Skeletal muscle tissue (tissue), 3 donors: ENCODE measurements at regions not wholly inside any gene's neighbourhood (a gene's known extent, or its start where the extent isn't known, plus 50 kb on each side); places are given as distances from the start of the nearest gene placed in this dataset.

ENCODE experiments used
- H3K27ac ChIP-seq: one replicate; pipeline ENCODE4 v1.7.0; 2013; ENCODE audit warnings: mild to moderate bottlenecking, low read depth, low read length, inconsistent platforms
- H3K27me3 ChIP-seq, 3 donors: one replicate each; pipeline ENCODE4 v1.7.0; 2013; ENCODE audit warnings: low read length in 3 of 3; ENCODE audit not compliant: control insufficient read depth in 3 of 3, insufficient read depth in 3 of 3
- H3K36me3 ChIP-seq, 3 donors: one replicate each; pipeline ENCODE4 v1.7.0; 2013; ENCODE audit warnings: low read length in 3 of 3; ENCODE audit not compliant: control insufficient read depth in 3 of 3, insufficient read depth in 3 of 3
- H3K4me1 ChIP-seq, 3 donors: one replicate each; pipeline ENCODE4 v1.7.0; 2013; ENCODE audit warnings: low read length in 3 of 3, mild to moderate bottlenecking in 3 of 3; ENCODE audit not compliant: control insufficient read depth in 3 of 3, insufficient read depth in 3 of 3
- H3K4me3 ChIP-seq, 3 donors: one replicate each; pipeline ENCODE4 v1.7.0; 2013; ENCODE audit warnings: low read length in 3 of 3
- H3K9ac ChIP-seq, 3 donors: one replicate each; pipeline ENCODE4 v1.7.0; 2013; ENCODE audit warnings: low read length in 3 of 3, mild to moderate bottlenecking in 3 of 3, moderate library complexity in 2 of 3, low read depth in 1 of 3
- H3K9me3 ChIP-seq, 3 donors: one replicate each; pipeline ENCODE4 v1.7.0; 2013; ENCODE audit warnings: low read length in 3 of 3; ENCODE audit not compliant: control insufficient read depth in 3 of 3
- donor health status: Osteomylitis.

- Histone ChIP-seq H3K4me3 (no peak overlapping the region), H3K4me1 (no peaks in the 10 kb centered on the region), H3K27ac (no peak overlapping the region), H3K27me3 (no peaks in the 10 kb centered on the region), H3K9ac (no peak overlapping the region), H3K9me3 (no peaks in the 10 kb centered on the region), H3K36me3 (no peaks in the 10 kb centered on the region)
Observed at GRCh38 chr4:189769131-189769530, 171.5 kb upstream of the FRG1 start.

- H3K4me1 ChIP-seq = no peaks in the 10 kb centered on the region
- no peaks in the 10 kb centered on the region for H3K27me3 ChIP-seq
- H3K9ac ChIP-seq = no peak overlapping the region
- no peak overlapping the region for H3K4me3 ChIP-seq
- H3K36me3 ChIP-seq = no peaks in the 10 kb centered on the region
- no peak overlapping the region for H3K27ac ChIP-seq
- no peaks in the 10 kb centered on the region for H3K9me3 ChIP-seq
Observed at GRCh38 chr4:189771696-189772361, 168.8 kb upstream of the FRG1 start.

GRCh38 chr4:189773909-189774308 is 166.8 kb upstream of the FRG1 start:
- Histone ChIP-seq H3K27ac (no peak overlapping the region), H3K9ac (no peak overlapping the region), H3K4me3 (no peak overlapping the region), H3K27me3 (no peaks in the 10 kb centered on the region), H3K9me3 (no peaks in the 10 kb centered on the region), H3K36me3 (no peaks in the 10 kb centered on the region), H3K4me1 (no peaks in the 10 kb centered on the region)

- Histone ChIP-seq H3K9me3 (no peaks in the 10 kb centered on the region), H3K27ac (no peak overlapping the region), H3K4me1 (no peaks in the 10 kb centered on the region), H3K27me3 (no peaks in the 10 kb centered on the region), H3K9ac (no peak overlapping the region), H3K36me3 (no peaks in the 10 kb centered on the region), H3K4me3 (no peak overlapping the region)
Observed at GRCh38 chr4:189779281-189779980, 161.2 kb upstream of the FRG1 start.

- no peak overlapping the region for H3K27ac ChIP-seq
- H3K9me3 ChIP-seq = no peaks in the 10 kb centered on the region
- no peak overlapping the region for H3K9ac ChIP-seq
- H3K4me3 ChIP-seq = no peak overlapping the region
- no peaks in the 10 kb centered on the region for H3K4me1 ChIP-seq
- no peaks in the 10 kb centered on the region for H3K27me3 ChIP-seq
- no peaks in the 10 kb centered on the region for H3K36me3 ChIP-seq
Observed at GRCh38 chr4:189780391-189780790, 160.3 kb upstream of the FRG1 start.

GRCh38 chr4:189784651-189785050 is 156.0 kb upstream of the FRG1 start:
- H3K36me3 ChIP-seq = no peaks in the 10 kb centered on the region
- H3K27ac ChIP-seq = no peak overlapping the region
- H3K27me3 ChIP-seq = no peaks in the 10 kb centered on the region
- H3K9ac ChIP-seq = no peak overlapping the region
- H3K9me3 ChIP-seq = no peaks in the 10 kb centered on the region
- no peaks in the 10 kb centered on the region for H3K4me1 ChIP-seq
- no peak overlapping the region for H3K4me3 ChIP-seq

GRCh38 chr4:189785257-189785656 is 155.4 kb upstream of the FRG1 start:
- H3K9me3 ChIP-seq = no peaks in the 10 kb centered on the region
- H3K4me1 ChIP-seq = no peaks in the 10 kb centered on the region
- no peaks in the 10 kb centered on the region for H3K36me3 ChIP-seq
- H3K4me3 ChIP-seq = no peak overlapping the region
- H3K27me3 ChIP-seq = no peaks in the 10 kb centered on the region
- H3K27ac ChIP-seq = no peak overlapping the region
- no peak overlapping the region for H3K9ac ChIP-seq

GRCh38 chr4:189786447-189786846 is 154.2 kb upstream of the FRG1 start:
- Histone ChIP-seq H3K9ac (no peak overlapping the region), H3K9me3 (no peaks in the 10 kb centered on the region), H3K27me3 (no peaks in the 10 kb centered on the region), H3K4me1 (no peaks in the 10 kb centered on the region), H3K4me3 (no peak overlapping the region), H3K36me3 (no peaks in the 10 kb centered on the region), H3K27ac (no peak overlapping the region)

GRCh38 chr4:189787216-189788031 is 153.2 kb upstream of the FRG1 start:
- H3K27ac ChIP-seq = no peak overlapping the region
- H3K36me3 ChIP-seq = no peaks in the 10 kb centered on the region
- no peaks in the 10 kb centered on the region for H3K9me3 ChIP-seq
- H3K4me1 ChIP-seq = no peaks in the 10 kb centered on the region
- H3K4me3 ChIP-seq = no peak overlapping the region
- no peaks in the 10 kb centered on the region for H3K27me3 ChIP-seq
- no peak overlapping the region for H3K9ac ChIP-seq
